ENCODE measurements at regions not wholly inside any gene's neighbourhood (a gene's known extent, or its start where the extent isn't known, plus 50 kb on each side); places are given as distances from the start of the nearest gene placed in this dataset.
A peak's percentile ranks its signal among the peaks of the same experiment; 100 is the strongest.
"Not testable (repeated sequence)": the region's sequence is repeated elsewhere in the genome, so short reads cannot be mapped to it uniquely, and the experiment has no call there.

DNA sequence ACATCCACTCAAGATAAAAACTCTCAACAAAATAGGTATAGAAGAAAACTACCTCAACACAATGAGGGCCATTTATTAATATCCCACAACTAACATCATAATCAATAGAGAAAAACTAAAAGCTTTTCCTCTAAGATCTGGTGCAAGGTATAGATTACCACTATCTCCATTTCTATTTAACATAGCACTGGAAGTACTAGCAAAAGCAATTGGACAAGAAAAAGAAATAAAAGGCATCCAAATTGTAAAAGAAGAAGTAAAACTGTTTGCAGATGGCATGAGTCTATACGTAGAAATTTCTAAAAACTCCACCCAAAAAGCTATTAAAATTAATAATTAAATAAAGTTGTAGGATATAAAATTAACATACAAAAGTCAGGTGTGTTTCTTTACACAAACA, 230.8 kb upstream of the PRSS16 start:
- no peak overlapping the region for H3K4ac ChIP-seq (ENCODE audit: low read depth, low read length)
- no peak overlapping the region for H3K18ac ChIP-seq (ENCODE audit: insufficient read length, low read depth, low read length)
- H3K79me1 ChIP-seq (ENCODE audit: insufficient read depth, low read depth, low read length, poor library complexity, severe bottlenecking), result peaks cover 3% of the 10 kb centered on the region
- H3K4me1 ChIP-seq (ENCODE audit: insufficient read depth, low read length), result no peaks in the 10 kb centered on the region; the same call in 1 of the 2 replicates
- no peaks in the 10 kb centered on the region for H4K20me1 ChIP-seq (ENCODE audit: control insufficient read depth, insufficient read depth, insufficient read length)
- H3K27ac Mint-ChIP-seq, result no peak overlapping the region
- no peak overlapping the region for H3K9ac ChIP-seq (ENCODE audit: extremely low read depth, insufficient read length, low read length)
- H3K27me3 ChIP-seq (ENCODE audit: insufficient read depth, low read length), result no peaks in the 10 kb centered on the region
- H3T11ph ChIP-seq (ENCODE audit: low read length), result no peak overlapping the region
- no peaks in the 10 kb centered on the region for H3K79me2 ChIP-seq (ENCODE audit: insufficient read depth, low read length)
- no peak overlapping the region for H3K23ac ChIP-seq (ENCODE audit: insufficient read length, low read depth, low read length)
- H2AFZ ChIP-seq (ENCODE audit: low read length), result no peak overlapping the region
- H3K56ac ChIP-seq (ENCODE audit: insufficient read length, low read depth, low read length), result no peak overlapping the region
- H3K4me2 ChIP-seq (ENCODE audit: insufficient read depth, insufficient read length, low read length), result no peak overlapping the region
- H2BK15ac ChIP-seq (ENCODE audit: low read depth, low read length), result no peak overlapping the region
- peaks cover 14 to 23% of the 10 kb centered on the region in 2 experiments for H3K4me1 Mint-ChIP-seq
- H2BK12ac ChIP-seq (ENCODE audit: insufficient read length, low read depth, low read length), result no peak overlapping the region
- H3K9me3 Mint-ChIP-seq, result peaks cover 31 to 33% of the 10 kb centered on the region in 2 experiments
- H2BK20ac ChIP-seq (ENCODE audit: low read depth, low read length, poor library complexity, severe bottlenecking), result no peak overlapping the region
- no peak overlapping the region for H3K27ac ChIP-seq (ENCODE audit: insufficient read length, low read depth, low read length)
- peaks cover 10 to 39% (median 16%) of the 10 kb centered on the region in 3 experiments for H3K36me3 Mint-ChIP-seq (ENCODE audit: insufficient read depth in 1 of 3, low read depth in 3 of 3)
- no peak overlapping the region for H2BK5ac ChIP-seq (ENCODE audit: insufficient read length, low read length)
- H4K8ac ChIP-seq (replicated peaks; ENCODE audit: insufficient read length, low read depth, low read length), result no peak overlapping the region
- no peak overlapping the region for H2BK120ac ChIP-seq (ENCODE audit: low read depth, low read length, poor library complexity, severe bottlenecking)
- TF ChIP-seq, protein P1, sequence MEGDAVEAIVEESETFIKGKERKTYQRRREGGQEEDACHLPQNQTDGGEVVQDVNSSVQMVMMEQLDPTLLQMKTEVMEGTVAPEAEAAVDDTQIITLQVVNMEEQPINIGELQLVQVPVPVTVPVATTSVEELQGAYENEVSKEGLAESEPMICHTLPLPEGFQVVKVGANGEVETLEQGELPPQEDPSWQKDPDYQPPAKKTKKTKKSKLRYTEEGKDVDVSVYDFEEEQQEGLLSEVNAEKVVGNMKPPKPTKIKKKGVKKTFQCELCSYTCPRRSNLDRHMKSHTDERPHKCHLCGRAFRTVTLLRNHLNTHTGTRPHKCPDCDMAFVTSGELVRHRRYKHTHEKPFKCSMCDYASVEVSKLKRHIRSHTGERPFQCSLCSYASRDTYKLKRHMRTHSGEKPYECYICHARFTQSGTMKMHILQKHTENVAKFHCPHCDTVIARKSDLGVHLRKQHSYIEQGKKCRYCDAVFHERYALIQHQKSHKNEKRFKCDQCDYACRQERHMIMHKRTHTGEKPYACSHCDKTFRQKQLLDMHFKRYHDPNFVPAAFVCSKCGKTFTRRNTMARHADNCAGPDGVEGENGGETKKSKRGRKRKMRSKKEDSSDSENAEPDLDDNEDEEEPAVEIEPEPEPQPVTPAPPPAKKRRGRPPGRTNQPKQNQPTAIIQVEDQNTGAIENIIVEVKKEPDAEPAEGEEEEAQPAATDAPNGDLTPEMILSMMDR (conservative IDR thresholded peaks at IDR 0.05), result no peak
- H3K4me3 Mint-ChIP-seq, result no peak overlapping the region
- H4K91ac ChIP-seq (ENCODE audit: insufficient read length, low read depth, low read length), result no peak overlapping the region
- no peaks in the 10 kb centered on the region for H3K9me3 ChIP-seq (ENCODE audit: control insufficient read depth, low read depth, low read length)
- H3K14ac ChIP-seq (ENCODE audit: insufficient read depth, low read length), result no peak overlapping the region
- no CpG with 5 or more reads among the region's 1 CpG for WGBS (ENCODE audit: extremely low coverage, insufficient read length, low lambda C conversion rate)
- no peaks in the 10 kb centered on the region; the same call in none of the 2 replicates for H3K27me3 Mint-ChIP-seq (ENCODE audit: low read depth)
- no peak overlapping the region for H4K5ac ChIP-seq (ENCODE audit: insufficient read length, low read depth, low read length)
- no peak for DNase-seq
- no peaks in the 10 kb centered on the region for H3K23me2 ChIP-seq (ENCODE audit: insufficient read length, low read depth, low read length, poor library complexity, severe bottlenecking)
- H2AK5ac ChIP-seq (ENCODE audit: insufficient read length, low read length), result no peak overlapping the region

DNA sequence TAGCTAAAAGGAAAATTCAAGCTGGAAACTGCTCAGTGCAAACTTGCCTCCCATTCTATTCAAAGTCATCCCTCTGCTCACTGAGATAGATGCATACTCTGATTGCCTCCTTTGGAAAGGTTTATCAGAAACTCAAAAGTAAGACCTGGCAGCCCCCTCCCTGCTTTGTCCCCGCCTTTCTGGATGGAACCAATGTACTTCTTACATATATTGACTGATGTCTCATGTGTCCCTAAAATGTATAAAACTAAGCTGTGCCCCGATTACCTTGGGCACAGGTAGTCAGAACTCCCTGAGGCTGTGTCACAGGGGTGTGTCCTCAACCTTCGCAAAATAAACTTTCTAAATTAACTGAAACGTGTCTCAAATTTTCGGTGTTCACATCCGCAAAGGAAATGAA, 229.1 kb upstream of the PRSS16 start:
- not testable (repeated sequence) for H3K27ac ChIP-seq (ENCODE audit: insufficient read length, low read depth, low read length); H3K9me3 ChIP-seq (ENCODE audit: control insufficient read depth, low read depth, low read length); H3K27ac Mint-ChIP-seq; H3K9ac ChIP-seq (ENCODE audit: extremely low read depth, insufficient read length, low read length); H3K79me2 ChIP-seq (ENCODE audit: insufficient read depth, low read length); H3K79me1 ChIP-seq (ENCODE audit: insufficient read depth, low read depth, low read length, poor library complexity, severe bottlenecking); H4K91ac ChIP-seq (ENCODE audit: insufficient read length, low read depth, low read length); H2BK12ac ChIP-seq (ENCODE audit: insufficient read length, low read depth, low read length); H2AFZ ChIP-seq (ENCODE audit: low read length); H3K18ac ChIP-seq (ENCODE audit: insufficient read length, low read depth, low read length); H4K20me1 ChIP-seq (ENCODE audit: control insufficient read depth, insufficient read depth, insufficient read length); H3T11ph ChIP-seq (ENCODE audit: low read length); H2BK5ac ChIP-seq (ENCODE audit: insufficient read length, low read length); DNase-seq; H3K27me3 ChIP-seq (ENCODE audit: insufficient read depth, low read length); H3K27me3 Mint-ChIP-seq (ENCODE audit: low read depth); H2BK120ac ChIP-seq (ENCODE audit: low read depth, low read length, poor library complexity, severe bottlenecking); H4K8ac ChIP-seq (replicated peaks; ENCODE audit: insufficient read length, low read depth, low read length); H2BK20ac ChIP-seq (ENCODE audit: low read depth, low read length, poor library complexity, severe bottlenecking); H3K23me2 ChIP-seq (ENCODE audit: insufficient read length, low read depth, low read length, poor library complexity, severe bottlenecking); H3K23ac ChIP-seq (ENCODE audit: insufficient read length, low read depth, low read length); H3K14ac ChIP-seq (ENCODE audit: insufficient read depth, low read length); H3K56ac ChIP-seq (ENCODE audit: insufficient read length, low read depth, low read length); H3K4me1 ChIP-seq (ENCODE audit: insufficient read depth, low read length); H4K5ac ChIP-seq (ENCODE audit: insufficient read length, low read depth, low read length); H2BK15ac ChIP-seq (ENCODE audit: low read depth, low read length); H2AK5ac ChIP-seq (ENCODE audit: insufficient read length, low read length); H3K4ac ChIP-seq (ENCODE audit: low read depth, low read length)
- WGBS (ENCODE audit: extremely low coverage, insufficient read length, low lambda C conversion rate), result no CpG with 5 or more reads among the region's 6 CpGs
- H3K4me2 ChIP-seq (ENCODE audit: insufficient read depth, insufficient read length, low read length), result peak overlapping the region; percentile 48
- H3K4me1 Mint-ChIP-seq, result peaks cover 14 to 23% of the 10 kb centered on the region in 2 experiments
- H3K9me3 Mint-ChIP-seq, result peaks cover 29 to 33% of the 10 kb centered on the region in 2 experiments
- H3K4me3 Mint-ChIP-seq, result peak overlapping the region; percentile 73 to 83
- peaks cover 10 to 35% (median 16%) of the 10 kb centered on the region in 3 experiments; a peak in 6 of 7 replicates for H3K36me3 Mint-ChIP-seq (ENCODE audit: insufficient read depth in 1 of 3, low read depth in 3 of 3)
